Small intestine (tissue), 7 donors: ENCODE measurements at regions not wholly inside any gene's neighbourhood (a gene's known extent, or its start where the extent isn't known, plus 50 kb on each side); places are given as distances from the start of the nearest gene placed in this dataset.
A peak's percentile ranks its signal among the peaks of the same experiment; 100 is the strongest.
"Not testable (repeated sequence)": the region's sequence is repeated elsewhere in the genome, so short reads cannot be mapped to it uniquely, and the experiment has no call there.

Source experiments
- DNase-seq, 2 donors: peaks; one replicate each; pipeline versions ENCODE4 v3.0.0 to v3.0.0-alpha.2; 2013
- FAIRE-seq: peaks from 2 replicates; lab custom pipeline; 2012; peaks lifted over from hg19 to GRCh38; lab: Jason Lieb, UNC
- H3K27ac ChIP-seq, 3 donors: one replicate each; pipeline ENCODE4 v1.5.1; 2013; ENCODE audit warnings: low read length in 2 of 3, mild to moderate bottlenecking in 2 of 3, control low read depth in 1 of 3, inconsistent platforms in 1 of 3, low read depth in 1 of 3, moderate library complexity in 1 of 3
- H3K27me3 ChIP-seq, 3 donors: one replicate each; pipeline ENCODE4 v1.6.1; 2013; ENCODE audit warnings: low read length in 3 of 3, inconsistent platforms in 1 of 3; ENCODE audit not compliant: control insufficient read depth in 3 of 3, insufficient read depth in 3 of 3
- H3K36me3 ChIP-seq, 3 donors: one replicate each; pipeline ENCODE4 v1.6.1; 2013; ENCODE audit warnings: low read length in 3 of 3, inconsistent platforms in 1 of 3, low read depth in 1 of 3, mild to moderate bottlenecking in 1 of 3, moderate library complexity in 1 of 3; ENCODE audit not compliant: control insufficient read depth in 3 of 3, insufficient read depth in 2 of 3
- H3K4me1 ChIP-seq, 3 donors: one replicate each; pipeline ENCODE4 v1.6.1; 2013; ENCODE audit warnings: low read length in 2 of 3, inconsistent platforms in 1 of 3, low read depth in 1 of 3, mild to moderate bottlenecking in 1 of 3, moderate library complexity in 1 of 3; ENCODE audit not compliant: control insufficient read depth in 3 of 3, insufficient read depth in 2 of 3
- H3K4me3 ChIP-seq, 3 donors: one replicate each; pipeline ENCODE4 v1.5.1; 2013; ENCODE audit warnings: low read length in 3 of 3, control low read depth in 1 of 3, inconsistent platforms in 1 of 3, low read depth in 1 of 3, mild to moderate bottlenecking in 1 of 3, moderate library complexity in 1 of 3
- H3K9me3 ChIP-seq, 2 donors: one replicate each; pipeline ENCODE4 v1.6.1; 2013; ENCODE audit warnings: low read depth in 1 of 2, low read length in 1 of 2; ENCODE audit not compliant: control insufficient read depth in 2 of 2, insufficient read depth in 1 of 2
- WGBS, 3 donors: extraction: QIAGEN DNeasy Blood & Tissue Kit; methylation state at CpG; one replicate each; pipeline ENCODE4 v1.1.7; 2013; 5-methylcytosine and 5-hydroxymethylcytosine counted together
- donor health status: healthy with polysubstance abuse.
- donor health status: control.
- donor health status: control.
- donor health status: Bipolar disorder and iron deficiency.
- donor health status: healthy.

DNA sequence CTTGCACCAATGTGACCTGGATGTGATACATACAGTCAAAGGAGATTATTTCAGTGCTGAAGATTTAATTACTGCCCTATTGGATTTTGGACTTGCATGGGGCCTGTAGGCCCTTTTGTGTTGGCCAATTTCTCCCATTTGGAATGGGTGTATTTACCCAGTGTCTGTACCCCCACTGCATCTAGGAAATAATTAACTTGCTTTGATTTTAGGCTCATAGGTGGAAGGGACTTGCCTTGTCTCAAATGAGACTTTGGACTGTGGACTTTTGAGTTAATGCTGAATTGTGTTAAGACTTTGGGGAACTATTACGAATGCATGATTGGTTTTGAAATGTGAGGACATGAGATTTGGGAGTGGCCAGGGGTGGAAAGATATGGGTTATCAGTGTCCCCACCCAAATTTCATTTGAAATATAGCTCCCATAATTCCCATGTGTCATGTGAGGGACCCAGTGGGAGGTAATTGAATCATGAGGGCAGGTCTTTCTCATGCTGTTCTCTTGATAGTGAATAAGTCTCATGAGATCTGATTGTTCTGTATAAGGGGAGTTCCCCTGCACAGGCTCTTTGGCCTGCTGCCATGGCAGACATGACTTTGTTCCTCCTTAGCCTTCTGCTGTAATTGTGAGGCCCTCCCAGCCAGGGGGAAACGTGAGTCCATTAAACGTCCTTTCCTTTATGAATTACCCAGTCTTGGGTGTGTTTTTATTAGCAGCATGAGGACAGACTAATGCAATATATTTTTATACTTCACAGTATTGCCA, 362.2 kb upstream of the SPANXN4 start:
- DNase-seq (peak in 1 of 2 donors; percentile 2), FAIRE-seq (no peak)
- Histone ChIP-seq H3K27ac (no peak overlapping the region), H3K4me3 (no peak overlapping the region), H3K36me3 (no peaks in the 10 kb centered on the region), H3K4me1 (no peaks in the 10 kb centered on the region), H3K27me3 (no peaks in the 10 kb centered on the region), H3K9me3 (peaks cover 0 to 4% of the 10 kb centered on the region in 2 donors)
- WGBS, 3 donors, result 17 to 42% (median 24%) methylated on average over 3 of the region's 3 CpGs

DNA sequence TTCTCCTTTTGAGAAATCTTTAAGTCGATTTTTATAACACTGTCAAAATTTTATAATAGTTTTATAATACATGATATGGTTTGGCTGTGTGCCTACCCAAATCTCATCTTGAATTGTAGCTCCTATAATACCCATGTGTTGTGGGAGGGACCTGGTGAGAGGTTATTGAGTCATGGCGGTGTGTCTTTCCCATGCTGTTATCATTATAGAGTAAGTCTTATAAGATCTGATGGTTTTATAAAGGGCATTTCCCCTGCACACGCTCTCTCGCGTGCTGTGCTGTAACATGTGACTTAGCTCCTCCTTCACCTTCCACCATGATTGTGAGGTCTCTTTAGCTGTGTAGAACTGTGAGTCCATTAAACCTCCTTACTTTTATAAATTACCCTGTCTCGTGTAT, 364.0 kb upstream of the SPANXN4 start:
- Histone ChIP-seq H3K36me3 (no peaks in the 10 kb centered on the region), H3K4me3 (no peak overlapping the region), H3K27me3 (no peaks in the 10 kb centered on the region), H3K27ac (no peak overlapping the region), H3K4me1 (no peaks in the 10 kb centered on the region), H3K9me3 (peaks cover 0 to 4% of the 10 kb centered on the region in 2 donors)
- FAIRE-seq, result no peak
- no peak for DNase-seq
- 72 to 87% (median 83%) methylated on average over 6 of the region's 6 CpGs for WGBS, 3 donors

DNA sequence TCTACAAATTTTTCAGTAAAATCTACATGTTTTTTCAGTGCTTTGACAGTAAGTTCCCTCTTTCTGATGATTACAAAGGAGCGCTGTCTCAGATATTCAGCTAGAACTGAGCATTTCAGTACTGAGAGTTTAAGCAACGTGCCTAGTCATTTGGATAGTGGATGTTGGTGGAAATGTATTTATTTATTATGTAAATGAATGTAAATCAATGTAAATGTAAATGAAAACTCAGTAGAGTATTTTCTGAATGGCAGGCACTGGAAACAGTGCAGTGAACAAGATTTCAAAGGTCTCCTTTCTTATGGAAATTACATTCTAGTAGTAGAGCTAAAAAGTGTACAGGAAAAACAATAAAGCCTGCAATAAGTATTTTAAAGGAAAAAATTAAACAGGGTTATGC, 370.2 kb upstream of the SPANXN4 start:
- H3K27me3 ChIP-seq, result no peaks in the 10 kb centered on the region
- H3K9me3 ChIP-seq, result peaks cover 0 to 1% of the 10 kb centered on the region in 2 donors
- H3K4me1 ChIP-seq, result no peaks in the 10 kb centered on the region
- H3K27ac ChIP-seq, result no peak overlapping the region
- H3K4me3 ChIP-seq, result no peak overlapping the region
- DNase-seq, result no peak
- no peaks in the 10 kb centered on the region for H3K36me3 ChIP-seq
- no peak for FAIRE-seq
- 52 to 56% (median 52%) methylated on average over 2 of the region's 2 CpGs for WGBS, 3 donors

DNA sequence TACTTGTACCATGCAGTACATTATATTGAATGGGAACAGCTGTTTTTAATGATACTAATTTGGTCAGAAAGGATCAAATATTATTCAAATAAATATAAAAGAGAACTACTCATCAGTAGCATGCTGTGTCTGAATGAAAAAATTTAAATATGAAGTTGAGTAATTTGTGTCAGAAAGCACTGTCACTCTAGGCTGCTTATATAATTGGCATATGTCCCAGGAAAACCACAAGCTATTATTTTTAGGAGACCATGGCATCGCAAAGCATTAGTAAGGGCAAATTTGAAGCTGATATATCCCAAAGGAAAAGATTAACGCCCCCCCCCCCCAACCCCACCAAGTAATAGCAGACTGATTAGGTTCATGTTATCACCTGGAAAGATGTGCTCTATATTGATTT, 388.5 kb upstream of the SPANXN4 start:
- FAIRE-seq, result no peak
- no peaks in the 10 kb centered on the region for H3K27me3 ChIP-seq
- no peaks in the 10 kb centered on the region for H3K36me3 ChIP-seq
- H3K27ac ChIP-seq, result no peak overlapping the region
- H3K4me3 ChIP-seq, result no peak overlapping the region
- 31 to 38% (median 37%) methylated on average over 2 of the region's 2 CpGs for WGBS, 3 donors
- H3K4me1 ChIP-seq, result no peaks in the 10 kb centered on the region
- peaks cover 0 to 3% of the 10 kb centered on the region in 2 donors for H3K9me3 ChIP-seq
- no peak for DNase-seq

DNA sequence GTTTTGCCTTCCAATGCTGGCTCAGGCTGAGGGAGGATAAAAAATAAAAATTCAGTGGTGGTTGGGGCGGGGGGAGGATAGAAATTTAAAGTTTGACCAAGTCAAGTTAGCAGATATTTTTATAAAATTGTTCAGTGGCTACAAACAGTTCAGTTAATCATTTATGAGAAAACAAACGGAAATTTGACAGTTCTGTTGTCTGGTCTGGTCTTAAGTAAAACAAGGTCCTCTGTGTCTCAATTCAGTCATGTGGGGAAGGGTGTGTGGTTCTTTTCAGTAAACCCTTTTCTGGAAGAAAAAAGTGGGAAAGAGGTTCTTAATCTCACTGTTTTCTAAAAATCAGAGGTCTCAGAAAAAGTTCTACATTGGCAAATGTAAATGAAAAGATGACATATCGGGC, 409.1 kb upstream of the SPANXN4 start:
- 42 to 62% (median 45%) methylated on average over 3 of the region's 3 CpGs for WGBS, 3 donors
- no peak overlapping the region for H3K27ac ChIP-seq

DNA sequence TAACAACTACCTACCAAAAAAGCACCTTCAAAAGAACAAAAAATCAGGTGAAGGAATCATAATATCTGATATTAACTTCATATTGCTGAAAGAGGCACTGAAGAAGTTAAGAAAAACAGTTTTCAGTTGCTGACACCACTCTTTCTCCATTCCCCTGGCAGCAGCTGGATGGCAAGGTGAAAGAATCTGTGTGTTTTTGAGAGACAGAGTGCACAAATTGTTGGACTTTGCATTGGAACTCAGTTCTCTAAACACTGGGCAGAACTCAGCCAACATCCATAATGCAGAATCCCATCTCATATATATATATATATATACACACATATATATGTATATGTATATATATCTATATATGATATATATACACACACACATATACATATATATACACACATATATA, 408.3 kb upstream of the MAGEC2 start:
- Histone ChIP-seq H3K9me3 (no peaks in the 10 kb centered on the region), H3K27me3 (no peaks in the 10 kb centered on the region), H3K27ac (no peak overlapping the region), H3K4me3 (no peak overlapping the region), H3K36me3 (no peaks in the 10 kb centered on the region), H3K4me1 (no peaks in the 10 kb centered on the region)
- DNase-seq (no peak), FAIRE-seq (no peak)

More for the DNA sequence above, 409.1 kb upstream of the SPANXN4 start:
- H3K4me1 ChIP-seq, result no peaks in the 10 kb centered on the region
- H3K9me3 ChIP-seq, result no peaks in the 10 kb centered on the region
- DNase-seq (no peak), FAIRE-seq (no peak)
- H3K4me3 ChIP-seq, result no peak overlapping the region
- no peaks in the 10 kb centered on the region for H3K27me3 ChIP-seq
- H3K36me3 ChIP-seq, result no peaks in the 10 kb centered on the region

DNA sequence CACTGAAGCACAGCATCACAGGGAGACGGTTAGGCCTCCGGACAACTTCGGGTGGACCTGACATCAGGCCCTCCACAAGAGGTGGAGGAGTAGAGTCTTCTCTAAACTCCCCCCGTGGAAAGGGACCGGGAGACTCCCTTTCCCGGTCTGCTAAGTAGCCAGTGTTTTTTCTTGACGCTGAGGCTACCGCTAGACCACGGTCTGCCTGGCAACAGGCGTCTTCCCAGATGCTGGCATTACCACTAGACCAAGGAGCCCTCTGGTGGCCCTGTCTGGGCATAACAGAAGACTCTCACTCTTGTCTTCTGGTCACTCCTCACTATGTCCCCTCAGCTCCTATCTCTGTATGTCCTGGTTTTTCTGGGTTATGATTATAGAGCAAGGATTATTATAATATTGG, 401.5 kb upstream of the MAGEC2 start:
- WGBS, 3 donors, result 79 to 95% (median 94%) methylated on average over 6 to 10 of the region's 10 CpGs
- H3K4me1 ChIP-seq, H3K36me3 ChIP-seq, FAIRE-seq, H3K27ac ChIP-seq, DNase-seq, H3K4me3 ChIP-seq, H3K9me3 ChIP-seq, H3K27me3 ChIP-seq: not testable (repeated sequence)

DNA sequence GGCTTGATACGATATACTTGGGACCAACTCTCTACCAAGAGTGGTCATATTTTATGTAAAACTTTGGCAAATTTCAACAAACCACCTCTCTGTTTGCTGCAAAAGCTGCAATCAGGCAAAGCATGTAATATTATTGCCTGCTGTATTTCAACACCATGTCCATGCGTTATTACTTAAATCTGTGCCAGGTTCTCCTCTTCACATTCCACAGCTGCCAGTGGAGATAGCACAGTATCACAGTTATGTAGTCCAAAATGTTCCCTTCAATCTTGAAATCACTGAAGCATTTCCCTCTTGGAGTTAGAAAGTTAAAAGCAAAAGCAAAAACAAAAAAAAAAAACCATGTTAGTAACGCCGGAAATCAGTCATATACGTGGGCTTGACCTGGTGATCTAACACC, 396.7 kb upstream of the MAGEC2 start:
- Histone ChIP-seq H3K27me3 (no peaks in the 10 kb centered on the region), H3K9me3 (no peaks in the 10 kb centered on the region), H3K36me3 (no peaks in the 10 kb centered on the region), H3K27ac (no peak overlapping the region), H3K4me3 (no peak overlapping the region), H3K4me1 (no peaks in the 10 kb centered on the region)
- FAIRE-seq, result no peak
- 79 to 88% (median 82%) methylated on average over 5 of the region's 5 CpGs for WGBS, 3 donors
- DNase-seq, result no peak

DNA sequence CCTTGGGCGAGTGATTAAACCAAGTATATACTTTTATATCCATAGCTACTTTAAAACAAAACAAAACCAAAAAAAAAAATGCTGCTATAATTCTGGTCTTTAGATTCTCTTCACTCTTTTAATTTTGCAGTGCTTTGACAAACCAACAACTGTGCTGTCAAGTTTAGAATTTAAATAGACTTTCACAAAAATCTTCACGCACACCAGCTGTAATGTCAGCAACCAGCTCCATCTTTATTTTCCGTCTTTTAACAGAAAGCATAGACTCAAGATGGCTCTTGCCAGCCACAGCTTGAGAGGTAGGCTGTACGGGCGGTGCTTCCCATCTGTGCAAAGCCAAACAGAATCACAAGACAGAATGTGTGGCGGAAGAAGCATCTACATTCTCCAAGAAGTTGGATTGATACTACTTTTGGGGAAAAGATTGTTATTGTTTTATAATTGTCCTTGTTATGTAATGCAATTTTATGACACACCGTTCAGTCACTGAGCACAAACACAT, 388.3 kb upstream of the MAGEC2 start:
- H3K4me1 ChIP-seq, result no peaks in the 10 kb centered on the region
- H3K27me3 ChIP-seq, result no peaks in the 10 kb centered on the region
- H3K9me3 ChIP-seq, result peaks cover 0 to 3% of the 10 kb centered on the region in 2 donors
- no peaks in the 10 kb centered on the region for H3K36me3 ChIP-seq
- H3K27ac ChIP-seq, result no peak overlapping the region
- no peak overlapping the region for H3K4me3 ChIP-seq
- 86 to 91% (median 87%) methylated on average over 7 of the region's 7 CpGs for WGBS, 3 donors
- no peak for DNase-seq
- no peak for FAIRE-seq
